ENCODE measurements at regions not wholly inside any gene's neighbourhood (a gene's known extent, or its start where the extent isn't known, plus 50 kb on each side); places are given as distances from the start of the nearest gene placed in this dataset.

- no peak for TF ChIP-seq POLR2AphosphoS5 (IDR thresholded peaks at IDR 0.05; ENCODE audit: low read depth, low read length)
- TF ChIP-seq TAF1 (IDR thresholded peaks at IDR 0.05; ENCODE audit: borderline replicate concordance, insufficient read depth, low read length) = no peak
- TF ChIP-seq REST (IDR thresholded peaks at IDR 0.05; ENCODE audit: insufficient read depth in 1 of 2, low read depth in 2 of 2, low read length in 2 of 2) = no peak
Observed at GRCh38 chr1:106897976-106898375, 158.5 kb upstream of the PRMT6 start.

GRCh38 chr1:106899644-106900043, 156.8 kb upstream of the PRMT6 start:
- TF ChIP-seq SIN3A (IDR thresholded peaks at IDR 0.05; ENCODE audit: borderline replicate concordance, insufficient read depth, low read length) = no peak
- TF ChIP-seq POLR2AphosphoS5 (IDR thresholded peaks at IDR 0.05; ENCODE audit: low read depth, low read length) = no peak
- no peak for TF ChIP-seq REST (IDR thresholded peaks at IDR 0.05; ENCODE audit: insufficient read depth in 1 of 2, low read depth in 2 of 2, low read length in 2 of 2)
- TF ChIP-seq TAF1 (IDR thresholded peaks at IDR 0.05; ENCODE audit: borderline replicate concordance, insufficient read depth, low read length) = no peak
- TF ChIP-seq FOXP2 (optimal IDR thresholded peaks at IDR 0.05; ENCODE audit: borderline replicate concordance, extremely low read depth, extremely low read length, insufficient read depth) = no peak

- no peak for TF ChIP-seq POLR2AphosphoS5 (IDR thresholded peaks at IDR 0.05; ENCODE audit: low read depth, low read length)
- TF ChIP-seq TAF1 (IDR thresholded peaks at IDR 0.05; ENCODE audit: borderline replicate concordance, insufficient read depth, low read length) = no peak
- TF ChIP-seq SIN3A (IDR thresholded peaks at IDR 0.05; ENCODE audit: borderline replicate concordance, insufficient read depth, low read length) = no peak
- no peak for TF ChIP-seq REST (IDR thresholded peaks at IDR 0.05; ENCODE audit: insufficient read depth in 1 of 2, low read depth in 2 of 2, low read length in 2 of 2)
- no peak for TF ChIP-seq FOXP2 (optimal IDR thresholded peaks at IDR 0.05; ENCODE audit: borderline replicate concordance, extremely low read depth, extremely low read length, insufficient read depth)
Observed at GRCh38 chr1:106907795-106908194, 148.7 kb upstream of the PRMT6 start.

GRCh38 chr1:106908689-106909088, 147.8 kb upstream of the PRMT6 start:
- TF ChIP-seq POLR2AphosphoS5 (IDR thresholded peaks at IDR 0.05; ENCODE audit: low read depth, low read length) (no peak), REST (IDR thresholded peaks at IDR 0.05; ENCODE audit: insufficient read depth in 1 of 2, low read depth in 2 of 2, low read length in 2 of 2) (no peak), SIN3A (IDR thresholded peaks at IDR 0.05; ENCODE audit: borderline replicate concordance, insufficient read depth, low read length) (no peak), FOXP2 (optimal IDR thresholded peaks at IDR 0.05; ENCODE audit: borderline replicate concordance, extremely low read depth, extremely low read length, insufficient read depth) (no peak), TAF1 (IDR thresholded peaks at IDR 0.05; ENCODE audit: borderline replicate concordance, insufficient read depth, low read length) (no peak)

- TF ChIP-seq POLR2AphosphoS5 (IDR thresholded peaks at IDR 0.05; ENCODE audit: low read depth, low read length) (no peak), REST (IDR thresholded peaks at IDR 0.05; ENCODE audit: insufficient read depth in 1 of 2, low read depth in 2 of 2, low read length in 2 of 2) (no peak), FOXP2 (optimal IDR thresholded peaks at IDR 0.05; ENCODE audit: borderline replicate concordance, extremely low read depth, extremely low read length, insufficient read depth) (no peak), SIN3A (IDR thresholded peaks at IDR 0.05; ENCODE audit: borderline replicate concordance, insufficient read depth, low read length) (no peak), TAF1 (IDR thresholded peaks at IDR 0.05; ENCODE audit: borderline replicate concordance, insufficient read depth, low read length) (no peak)
Observed at GRCh38 chr1:106910798-106911197, 145.7 kb upstream of the PRMT6 start.
